ENCODE measurements at regions not wholly inside any gene's neighbourhood (a gene's known extent, or its start where the extent isn't known, plus 50 kb on each side); places are given as distances from the start of the nearest gene placed in this dataset.
A peak's percentile ranks its signal among the peaks of the same experiment; 100 is the strongest.

DNA sequence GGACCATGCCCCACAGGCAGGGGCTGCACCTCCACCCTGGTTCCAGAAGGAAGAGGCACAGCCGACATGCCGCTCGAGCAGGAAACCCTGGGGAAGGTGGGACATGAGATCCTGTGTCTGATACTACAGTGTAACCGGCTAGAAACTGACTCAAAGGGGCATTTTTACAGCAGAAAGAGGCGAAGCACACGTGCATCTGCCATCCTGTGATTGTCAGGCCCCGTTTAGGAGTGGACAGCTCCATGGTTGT, 62.7 kb downstream of the SIK1 start:
- DNase-seq (ENCODE audit: low read depth, low spot score), result no peak

DNA sequence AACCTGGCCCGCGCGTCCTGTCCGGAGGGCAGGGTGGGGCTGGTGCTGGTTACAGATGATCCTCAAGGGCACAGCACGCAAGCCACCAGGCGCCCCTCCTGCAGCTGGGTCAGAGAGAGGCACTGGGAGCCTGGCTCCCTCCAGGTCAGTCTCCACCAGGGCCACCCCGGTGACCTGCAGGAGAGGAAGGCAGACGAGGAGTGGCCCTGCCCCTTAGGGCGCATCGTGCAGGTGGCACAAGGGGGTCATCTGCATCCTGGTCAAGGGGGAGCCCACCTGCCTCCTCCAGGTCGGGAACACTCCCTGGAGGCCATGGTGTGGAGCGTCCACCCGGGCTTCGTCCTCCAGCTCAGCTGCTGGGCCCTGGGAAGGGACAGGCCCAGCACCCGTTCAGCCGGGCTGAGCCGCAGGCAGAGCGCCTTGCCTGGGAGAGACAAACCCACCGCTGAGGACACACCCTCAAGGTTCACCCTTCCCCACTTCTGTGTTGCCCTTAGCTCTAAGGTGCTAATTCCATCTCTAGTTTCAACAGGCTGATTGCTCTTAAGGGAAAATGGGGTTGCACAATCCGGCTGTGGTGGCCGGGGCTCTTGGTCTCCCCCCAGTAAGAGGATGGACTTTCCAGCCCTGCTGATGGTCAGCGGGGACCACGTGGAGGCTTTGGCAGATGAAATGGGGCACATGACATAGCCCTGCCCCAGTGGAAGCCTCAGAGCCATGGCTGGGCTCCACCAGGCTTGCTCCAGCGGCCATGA, 63.2 kb downstream of the SIK1 start:
- DNase-seq (ENCODE audit: low read depth, low spot score), result no peak

DNA sequence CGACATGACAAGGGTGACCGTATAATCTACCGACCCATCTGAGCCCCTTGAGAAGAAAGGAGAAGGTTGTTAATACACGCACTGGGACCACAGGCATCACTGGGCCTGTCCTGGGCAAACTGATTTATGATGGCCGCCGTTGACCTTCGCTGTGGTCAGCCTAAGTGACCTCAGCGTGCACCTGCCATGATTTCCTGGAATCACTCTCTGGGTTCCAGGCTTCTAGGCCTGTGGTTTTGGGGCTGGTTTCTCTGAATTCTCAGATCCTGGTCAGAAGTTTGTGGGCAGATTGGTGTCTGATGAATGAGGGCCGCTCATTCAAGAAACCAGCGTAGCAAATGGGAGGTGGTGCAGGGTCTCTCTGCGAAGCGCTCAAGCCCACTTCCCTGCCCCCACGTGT, 64.0 kb downstream of the SIK1 start:
- DNase-seq (ENCODE audit: low read depth, low spot score), result no peak

DNA sequence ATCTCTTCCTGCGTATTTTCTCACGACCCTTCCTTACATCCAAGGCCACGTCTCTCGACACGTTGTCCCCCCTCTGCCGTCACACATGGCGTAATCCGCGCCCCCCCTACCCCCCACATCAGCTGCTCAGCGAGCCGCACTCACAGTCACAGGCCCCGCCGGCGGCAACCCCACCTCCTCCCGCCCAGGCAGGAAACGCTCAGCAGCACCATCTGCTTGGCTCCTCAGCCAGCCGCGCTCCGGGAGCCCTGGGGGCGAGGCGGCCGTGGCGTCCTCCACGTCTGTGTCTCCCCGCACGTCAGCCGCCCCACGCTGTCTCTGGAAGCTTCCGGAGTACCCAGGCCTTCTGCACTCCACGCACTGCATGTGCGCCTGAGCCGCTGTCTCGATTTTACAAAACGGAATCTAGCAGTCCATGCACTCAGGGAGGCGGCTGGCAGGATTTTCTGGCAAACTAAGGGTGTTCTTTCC, 64.6 kb downstream of the SIK1 start:
- peak; percentile 20 for DNase-seq (ENCODE audit: low read depth, low spot score)

DNA sequence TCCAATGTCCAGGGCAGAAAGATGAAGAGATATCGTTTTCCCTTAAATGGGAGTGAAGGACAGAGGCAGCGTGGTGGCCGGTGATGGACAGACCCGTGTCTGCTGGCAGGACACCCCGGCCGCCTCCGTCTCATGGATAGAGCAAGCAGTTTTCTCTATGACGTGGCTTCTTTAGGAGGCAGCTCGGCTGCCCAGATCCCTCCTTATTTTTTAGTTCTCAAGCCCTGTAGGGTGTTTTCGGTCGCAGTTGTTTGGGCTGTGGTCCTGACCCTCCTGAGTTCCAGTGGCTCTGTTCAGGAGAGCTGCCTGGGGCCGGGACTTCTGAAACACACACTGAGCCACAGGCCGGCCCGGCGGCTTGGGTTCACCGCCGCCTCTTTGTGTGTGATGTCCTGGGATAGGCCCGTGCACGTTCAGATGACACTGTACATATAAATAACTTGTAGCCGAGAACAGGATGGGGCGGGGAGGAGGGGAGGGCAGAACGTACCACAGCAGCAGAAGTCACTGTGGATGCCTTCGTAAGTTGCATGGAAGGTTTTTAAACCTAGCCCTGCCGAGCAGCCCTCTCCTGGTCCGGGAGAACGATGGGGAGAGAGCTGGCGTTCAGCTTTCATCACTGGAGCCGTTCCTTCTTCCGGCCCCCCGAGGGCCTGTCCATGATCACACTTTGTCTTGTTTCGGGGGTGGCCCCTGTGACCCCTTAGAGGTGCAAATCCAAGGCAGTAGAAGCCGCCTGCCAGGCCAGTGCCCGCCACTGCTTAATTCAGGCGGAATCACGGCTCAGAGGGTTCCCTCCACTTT, 65.2 kb downstream of the SIK1 start:
- no peak for DNase-seq (ENCODE audit: low read depth, low spot score)

DNA sequence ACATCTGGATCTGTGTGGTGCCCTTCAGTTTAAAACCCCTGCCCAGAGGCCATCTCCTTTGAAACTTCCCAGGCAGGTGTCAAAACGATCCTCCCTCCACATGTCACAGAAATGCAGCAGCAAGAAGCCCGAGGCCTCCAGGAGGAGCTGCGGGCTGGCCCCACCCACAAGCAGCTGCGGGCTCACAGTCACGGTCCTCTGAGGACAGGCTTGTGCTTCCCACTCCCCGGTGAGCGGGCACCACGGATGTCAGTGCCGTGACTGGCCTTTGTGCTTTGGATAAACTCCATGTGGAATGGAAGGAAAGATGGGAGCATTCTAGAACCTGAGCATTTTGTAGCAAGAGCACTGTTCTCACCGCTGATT, 65.8 kb downstream of the SIK1 start:
- DNase-seq (ENCODE audit: low read depth, low spot score), result no peak

DNA sequence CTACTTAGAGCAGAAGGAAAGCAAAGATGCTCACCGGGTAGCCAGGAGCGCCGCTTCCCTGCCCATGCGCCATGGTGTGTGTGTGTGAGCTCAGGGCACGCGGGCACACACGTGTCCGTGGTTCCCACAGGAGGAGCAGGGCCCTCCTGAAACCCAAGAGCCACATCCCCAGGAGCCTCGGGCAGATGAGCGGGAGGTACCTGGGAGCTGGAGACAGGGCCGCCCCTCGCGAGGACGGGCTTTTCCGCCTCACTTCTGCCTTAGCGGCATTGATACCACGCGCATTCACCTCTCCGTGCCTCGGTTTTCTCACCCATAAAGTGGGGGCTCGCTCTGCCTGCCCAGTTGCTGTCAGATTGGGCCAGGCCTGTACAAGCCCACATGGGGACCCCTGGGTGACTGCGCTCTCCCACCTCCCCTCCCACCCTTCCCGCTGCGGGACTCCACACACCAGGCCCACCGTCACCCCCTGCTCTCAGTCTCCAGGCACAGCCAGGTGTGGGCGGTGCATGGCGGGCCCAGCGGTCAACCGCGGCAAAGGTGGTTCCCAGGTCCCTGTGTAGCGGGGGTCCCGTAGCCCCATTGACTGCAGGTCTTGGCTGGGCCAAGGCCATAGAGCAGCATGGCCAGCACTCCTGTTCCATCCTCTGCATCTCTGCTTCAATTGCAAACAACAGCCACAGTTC, 66.3 kb downstream of the SIK1 start:
- no peak for DNase-seq (ENCODE audit: low read depth, low spot score)

DNA sequence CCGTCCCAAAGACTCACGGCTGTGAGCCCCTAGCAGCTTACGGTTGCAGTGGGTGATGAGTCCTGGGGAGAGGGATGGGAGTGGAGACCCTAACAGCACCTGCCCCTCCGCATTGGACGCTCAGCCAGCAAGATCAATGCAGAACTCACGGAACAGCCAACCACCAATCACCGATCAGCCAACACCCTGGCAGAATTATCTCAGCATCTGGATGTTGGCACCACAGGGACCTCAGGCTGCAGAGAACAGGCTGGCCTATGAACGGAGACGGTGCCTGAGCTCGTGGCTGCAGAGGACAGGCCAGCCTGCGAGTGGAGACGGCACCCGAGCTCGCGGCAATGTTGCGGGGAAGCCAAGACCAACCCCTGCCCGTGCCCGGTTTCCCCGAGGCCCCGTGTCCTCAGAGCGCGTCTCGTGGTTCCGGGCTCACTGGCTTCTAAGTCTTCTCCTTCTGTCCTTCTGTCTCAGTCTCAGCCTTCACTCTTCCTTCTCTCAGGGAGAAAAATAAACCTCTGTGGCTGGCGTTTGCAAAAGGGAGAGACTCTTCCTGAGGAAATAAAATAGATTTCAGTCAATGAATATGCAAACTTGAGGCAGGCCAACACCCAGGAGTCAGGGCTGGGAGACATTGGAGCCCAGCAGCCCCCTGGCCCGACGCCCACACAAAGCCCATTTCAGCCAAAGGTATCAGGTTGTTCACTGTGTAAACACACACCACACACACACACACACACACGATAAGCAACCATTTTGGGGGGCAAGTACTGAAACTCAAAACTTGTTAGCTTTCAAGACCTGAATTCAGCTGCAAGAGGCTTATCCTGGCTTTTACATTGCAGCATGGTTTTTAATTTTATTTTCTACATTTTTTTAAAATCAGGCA, 67.8 kb downstream of the SIK1 start:
- no peak for DNase-seq (ENCODE audit: low read depth, low spot score)

DNA sequence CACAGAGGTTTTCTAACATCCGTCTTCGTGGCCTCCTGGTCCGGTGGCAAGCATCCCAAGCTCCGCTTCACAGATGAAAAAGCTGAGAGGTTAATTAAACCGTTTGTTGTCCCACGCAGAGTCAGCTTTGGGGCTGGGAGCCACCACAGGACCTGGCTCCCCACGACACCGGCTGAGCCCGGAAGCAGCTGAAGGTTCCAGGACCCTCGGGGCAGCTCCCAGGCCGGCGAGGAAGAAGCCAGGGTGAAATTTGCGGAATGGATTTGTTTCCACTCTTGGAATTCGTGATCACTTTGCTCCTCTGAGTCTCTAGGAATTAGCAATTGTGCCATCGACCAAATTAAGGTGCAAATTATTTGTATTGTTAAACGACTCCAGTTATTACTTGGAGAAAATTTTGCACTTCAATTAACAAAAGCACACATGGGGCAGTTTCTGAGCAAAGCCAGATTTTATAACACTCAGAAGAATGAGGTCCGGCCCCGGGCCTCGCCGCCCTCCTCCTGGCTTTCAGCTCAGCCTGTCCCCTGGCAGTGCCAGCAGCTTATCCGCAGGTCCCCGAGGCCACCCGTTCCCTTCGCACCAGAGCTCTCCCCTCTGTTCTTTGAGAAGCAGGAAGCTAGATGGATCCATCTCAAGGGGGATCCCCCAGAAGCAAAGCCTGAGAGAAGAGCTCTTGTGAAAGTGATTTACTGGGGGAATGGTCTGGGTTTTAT, 69.1 kb downstream of the SIK1 start:
- no peak for DNase-seq (ENCODE audit: low read depth, low spot score)

DNA sequence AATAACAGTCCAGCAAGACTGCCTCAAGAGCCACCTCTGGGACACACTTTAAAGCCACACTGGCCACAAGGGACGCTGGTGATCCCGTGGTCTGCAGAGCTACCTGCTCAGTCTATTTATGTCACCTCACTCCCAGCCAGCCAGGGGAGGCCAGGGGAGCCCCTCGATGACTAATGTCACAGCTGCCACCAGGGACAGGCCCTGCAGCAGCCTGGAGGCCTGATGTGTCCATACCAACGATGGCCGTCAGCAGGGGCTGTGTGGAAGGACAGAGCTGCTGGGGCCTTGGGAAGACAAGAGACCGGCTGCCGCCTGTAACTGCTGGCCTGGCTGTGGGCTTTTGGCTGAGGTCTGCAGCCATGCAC, 71.0 kb downstream of the SIK1 start:
- no peak for DNase-seq (ENCODE audit: low read depth, low spot score)

DNA sequence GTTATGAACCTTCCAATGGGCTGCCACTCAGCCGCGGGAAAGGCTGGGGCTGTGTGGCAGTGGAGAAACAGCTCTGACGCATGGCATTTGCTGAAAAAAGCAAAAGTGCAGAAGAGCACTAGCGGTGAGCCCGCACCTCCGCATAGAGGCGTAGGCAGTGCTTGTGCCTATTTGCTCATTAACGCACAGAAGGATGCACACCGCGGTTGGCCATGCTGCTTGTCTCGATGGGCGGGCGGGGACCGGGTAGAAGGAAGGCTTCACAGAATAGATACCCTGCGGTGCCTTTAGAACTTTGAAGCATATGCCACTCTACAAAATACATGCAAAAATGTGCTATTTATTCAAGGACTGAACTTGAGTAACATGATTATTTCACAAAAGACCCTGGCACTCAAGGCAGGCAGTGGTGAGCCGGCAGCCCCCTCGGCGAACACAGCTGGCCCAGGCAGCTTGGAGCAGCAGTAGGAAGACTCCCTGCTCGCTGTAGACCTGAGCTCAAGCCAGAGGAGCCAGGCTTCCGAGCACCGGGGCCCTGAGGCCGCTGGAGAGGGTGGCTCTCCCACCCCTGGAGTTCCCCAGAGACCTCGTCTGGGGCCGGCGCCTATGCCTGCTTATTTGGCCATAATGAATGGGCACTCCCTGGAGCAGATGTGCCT, 71.5 kb downstream of the SIK1 start:
- DNase-seq (ENCODE audit: low read depth, low spot score), result no peak

DNA sequence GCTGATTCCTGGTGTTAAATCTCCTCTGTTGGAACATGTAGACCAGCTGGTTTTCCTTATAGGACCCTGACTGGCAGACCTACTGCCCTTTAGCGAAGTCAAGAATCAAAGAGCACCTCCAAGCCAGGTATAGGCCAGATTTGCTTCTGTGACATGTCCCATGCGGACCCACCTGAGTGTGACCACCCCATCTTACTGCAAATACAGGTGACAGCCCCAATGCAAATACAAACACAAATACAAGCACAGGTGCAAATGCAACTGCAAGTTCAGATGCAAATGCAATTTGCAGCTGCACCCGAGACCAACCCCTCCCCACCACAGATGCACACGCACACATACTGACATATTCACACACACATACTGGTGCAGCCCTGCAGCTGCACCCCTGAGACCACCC, 72.3 kb downstream of the SIK1 start:
- DNase-seq (ENCODE audit: low read depth, low spot score), result no peak

DNA sequence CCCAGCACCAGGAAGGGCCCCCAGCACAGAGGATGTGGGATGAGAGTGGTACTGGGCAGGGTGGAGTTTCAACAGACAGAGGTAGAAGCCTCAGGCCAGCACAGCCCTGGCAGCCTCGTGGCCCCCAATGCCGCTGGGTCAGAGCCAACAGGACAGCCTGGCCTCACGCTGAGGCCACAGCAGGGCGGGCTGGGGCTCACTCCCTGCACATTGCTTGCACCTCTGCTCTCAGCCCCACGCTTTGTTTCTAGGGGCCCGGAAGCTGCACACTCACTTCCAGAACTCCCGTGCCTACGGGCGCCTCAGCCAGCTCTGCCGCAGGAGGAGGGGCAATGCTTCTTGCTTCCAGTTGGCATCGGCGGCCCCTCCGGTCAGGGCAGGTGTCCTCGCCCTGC, 72.9 kb downstream of the SIK1 start:
- no peak for DNase-seq (ENCODE audit: low read depth, low spot score)

DNA sequence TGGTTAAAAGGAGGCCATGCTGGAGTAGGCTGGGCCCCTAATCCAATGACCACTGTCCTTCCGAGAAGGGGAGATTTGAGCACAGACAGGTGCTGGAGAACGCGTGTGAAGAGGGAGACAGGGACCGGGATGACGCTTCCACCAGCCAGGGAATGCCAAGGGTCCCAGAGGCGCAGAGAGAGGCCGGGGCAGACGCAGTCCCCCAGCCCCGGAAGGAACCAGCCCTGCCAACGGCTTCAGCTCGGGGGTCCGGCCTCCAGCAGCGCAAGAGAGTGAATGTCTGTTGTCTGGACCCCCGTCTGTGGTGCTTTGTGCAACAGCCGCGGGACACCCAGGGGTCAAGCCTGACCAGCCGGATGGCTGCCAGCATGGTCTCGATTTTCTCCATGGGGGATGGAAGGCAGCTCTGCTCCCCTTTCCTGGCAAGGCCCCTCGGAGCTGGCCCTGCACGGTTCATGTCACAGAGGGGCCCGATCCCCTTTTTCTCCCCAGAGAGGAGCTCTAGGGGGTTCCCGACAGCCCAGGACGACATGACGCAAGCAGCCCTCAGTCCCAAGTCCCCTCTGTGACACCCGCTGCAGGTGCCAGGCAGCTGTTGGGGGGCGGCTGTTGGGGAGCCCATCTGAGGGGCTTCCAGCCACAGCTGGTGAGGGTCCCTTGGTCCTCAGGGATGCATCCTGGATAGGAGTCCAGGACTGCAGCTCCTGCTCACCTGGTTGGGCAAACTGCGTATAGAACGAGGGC, 73.5 kb downstream of the SIK1 start:
- no peak for DNase-seq (ENCODE audit: low read depth, low spot score)

DNA sequence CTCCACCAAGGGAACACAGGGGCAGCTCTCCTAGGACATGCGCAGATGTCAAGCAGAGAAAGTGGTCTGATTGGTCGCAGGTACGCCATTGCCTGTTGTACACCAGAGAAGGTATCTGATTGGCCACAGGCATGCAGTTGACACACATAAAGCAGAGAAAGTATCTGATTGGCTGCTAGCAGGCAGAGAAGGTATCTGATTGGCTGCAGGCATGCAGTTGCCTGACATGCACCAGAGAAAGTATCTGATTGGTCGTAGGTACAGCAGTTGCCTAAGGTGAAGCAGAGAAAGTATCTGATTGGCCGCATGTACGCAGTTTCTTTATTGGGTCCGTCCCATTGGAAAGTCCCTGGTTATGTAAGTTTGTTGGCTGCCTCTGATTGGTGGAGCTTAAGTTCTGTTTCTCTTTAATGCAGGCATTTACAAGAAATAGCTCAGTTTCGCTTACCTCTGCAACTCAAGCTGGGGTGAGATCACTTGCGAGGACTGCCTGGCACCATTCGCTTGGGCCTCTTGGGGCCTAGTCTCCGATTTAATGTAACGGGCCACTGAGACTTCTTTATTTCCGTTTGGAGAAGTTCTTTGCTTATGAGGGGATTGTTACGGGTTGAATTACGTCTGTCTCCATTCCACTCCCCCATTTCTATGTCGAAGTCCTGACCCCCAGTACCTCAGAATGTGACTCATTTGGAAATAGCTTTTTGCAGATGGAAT, 74.2 kb downstream of the SIK1 start:
- DNase-seq (ENCODE audit: low read depth, low spot score), result no peak

DNA sequence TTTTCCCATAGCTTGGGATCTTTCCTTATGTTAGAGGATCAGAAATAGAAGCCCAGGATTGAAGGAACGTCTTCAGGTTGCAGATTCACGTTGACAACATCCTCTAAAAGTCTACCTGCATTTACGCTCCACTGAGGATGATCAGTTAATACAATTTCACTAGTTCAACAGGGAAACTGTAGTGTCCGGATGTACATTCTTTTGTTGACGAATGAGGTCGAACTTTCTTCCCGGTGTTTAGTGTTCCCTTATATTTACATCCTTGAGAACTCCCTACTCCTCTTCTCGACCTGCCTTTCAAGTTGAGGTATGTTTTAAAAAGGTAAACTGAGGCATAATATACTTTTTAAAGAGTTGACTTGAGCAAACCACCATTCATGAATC, 74.8 kb downstream of the SIK1 start:
- DNase-seq (ENCODE audit: low read depth, low spot score), result no peak

DNA sequence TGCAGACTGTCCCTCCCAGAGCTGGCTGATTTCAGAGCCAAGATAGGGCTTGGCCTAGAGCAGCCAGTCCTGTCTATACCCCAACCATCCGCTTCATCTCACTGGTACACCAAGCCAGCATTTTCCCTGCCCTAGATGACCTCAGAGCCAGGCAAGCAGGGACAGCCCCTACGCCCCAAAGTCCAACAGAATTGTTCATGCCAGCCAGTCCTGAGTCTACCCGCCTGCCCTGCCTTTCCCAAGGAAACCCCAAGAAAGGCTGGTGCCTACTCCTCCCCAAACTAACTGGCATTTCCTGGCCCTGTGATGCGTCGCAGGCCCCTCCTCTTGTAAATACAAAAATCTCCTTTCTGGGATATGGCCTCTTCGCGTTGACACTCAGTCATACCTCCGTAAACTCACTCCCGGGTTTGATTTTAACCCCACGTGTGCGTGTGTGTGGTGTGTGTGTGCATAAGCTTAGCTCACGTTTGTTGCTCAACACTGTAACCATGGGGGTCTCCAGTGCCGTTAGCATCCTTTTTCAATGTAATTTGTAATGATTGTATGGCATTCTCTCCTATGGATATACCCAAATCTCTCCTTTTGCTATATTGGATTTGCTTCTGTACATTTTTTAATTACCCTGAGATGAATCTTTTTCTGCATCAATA, 75.3 kb downstream of the SIK1 start:
- DNase-seq (ENCODE audit: low read depth, low spot score), result no peak

DNA sequence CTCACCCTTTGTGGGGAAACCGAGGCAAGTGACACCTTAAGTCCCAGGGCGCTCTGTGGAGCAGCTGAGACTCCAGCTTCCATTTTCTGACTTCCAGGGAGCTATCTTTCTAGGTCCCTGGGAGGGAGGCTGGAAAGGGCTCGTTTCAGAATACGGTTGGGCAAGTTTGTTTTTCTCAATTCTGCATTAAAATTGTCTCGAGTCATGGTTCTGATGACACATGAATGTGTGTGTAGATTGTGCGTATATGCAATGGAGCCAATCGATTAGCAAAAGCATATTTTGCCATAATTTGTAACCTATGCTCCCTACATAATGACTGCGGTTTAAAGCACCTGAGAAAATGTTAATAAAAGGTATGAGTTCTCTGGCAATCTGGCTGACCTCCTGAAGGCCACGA, 77.3 kb downstream of the SIK1 start:
- DNase-seq (ENCODE audit: low read depth, low spot score), result no peak

DNA sequence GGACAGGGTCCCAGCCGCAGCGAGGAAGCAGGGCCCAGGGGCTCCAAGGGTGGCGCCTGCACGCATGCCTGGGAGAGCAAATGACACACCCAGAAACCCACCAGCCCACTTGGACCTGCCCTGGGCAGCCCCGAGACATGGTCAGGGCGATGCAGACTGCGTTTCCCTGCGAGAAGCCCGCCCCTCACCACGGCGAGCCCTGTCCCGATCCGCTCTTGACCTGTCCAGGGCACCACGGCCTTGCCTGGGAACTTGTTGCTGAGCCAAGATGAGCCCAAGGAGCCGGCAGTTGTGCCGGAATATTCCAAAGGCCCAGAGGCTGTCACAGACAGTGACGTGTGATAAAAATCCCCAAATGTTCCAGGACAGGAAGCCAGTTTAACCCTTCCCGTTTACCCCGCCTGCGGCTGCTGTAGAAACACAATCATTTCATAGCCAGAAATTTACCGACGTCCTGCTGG, 78.1 kb downstream of the SIK1 start:
- DNase-seq (ENCODE audit: low read depth, low spot score), result no peak

Measured in pulmonary artery endothelial cell (primary cell).